Retina (tissue), 1 donor: ENCODE measurements at regions not wholly inside any gene's neighbourhood (a gene's known extent, or its start where the extent isn't known, plus 50 kb on each side); places are given as distances from the start of the nearest gene placed in this dataset.
"Not testable (repeated sequence)": the region's sequence is repeated elsewhere in the genome, so short reads cannot be mapped to it uniquely, and the experiment has no call there.

Experiments
- DNase-seq: peaks from one replicate; pipeline ENCODE4 v3.0.0-alpha.2; 2016

GRCh38 chr1:60802884-60803283 lies 279.5 kb upstream of the NFIA start:
- DNase-seq = no peak

- DNase-seq = no peak
Measured at GRCh38 chr1:60797351-60797750, 285.0 kb upstream of the NFIA start.

GRCh38 chr1:60791226-60791625 lies 291.1 kb upstream of the NFIA start:
- no peak for DNase-seq

DNA sequence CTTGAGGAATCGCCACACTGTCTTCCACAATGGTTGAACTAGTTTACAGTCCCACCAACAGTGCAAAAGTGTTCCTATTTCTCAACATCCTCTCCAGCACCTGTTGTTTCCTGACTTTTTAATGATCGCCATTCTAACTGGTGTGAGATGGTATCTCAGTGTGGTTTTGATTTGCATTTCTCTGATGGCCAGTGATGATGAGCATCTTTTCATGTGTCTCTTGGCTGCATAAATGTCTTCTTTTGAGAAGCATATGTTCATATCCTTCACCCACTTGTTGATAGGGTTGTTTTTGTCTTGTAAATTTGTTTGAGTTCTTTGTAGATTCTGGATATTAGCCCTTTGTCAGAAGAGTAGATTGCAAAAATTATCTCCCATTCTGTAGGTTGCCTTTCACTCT lies 309.3 kb upstream of the NFIA start:
- not testable (repeated sequence) for DNase-seq

GRCh38 chr1:60769082-60769481 lies 313.3 kb upstream of the NFIA start:
- no peak for DNase-seq

DNA sequence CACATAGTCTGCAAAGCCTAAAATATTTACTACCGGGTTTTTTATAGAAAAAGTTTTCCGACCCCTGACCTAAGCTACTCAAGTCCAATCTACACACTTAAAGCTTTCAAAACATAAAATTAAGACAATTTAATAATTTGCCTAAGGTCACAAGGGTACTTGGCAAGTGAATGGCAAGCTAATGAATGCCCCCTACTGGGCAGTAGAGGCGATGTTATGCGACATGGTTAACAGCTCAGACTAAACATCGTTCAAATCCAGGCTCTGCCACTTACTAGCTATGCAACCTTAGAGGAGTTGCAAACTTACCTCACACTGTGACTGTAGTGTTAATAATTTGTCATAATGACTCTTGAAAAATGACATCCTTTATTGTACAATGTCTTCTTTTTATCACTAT lies 317.2 kb upstream of the NFIA start:
- no peak for DNase-seq

DNA sequence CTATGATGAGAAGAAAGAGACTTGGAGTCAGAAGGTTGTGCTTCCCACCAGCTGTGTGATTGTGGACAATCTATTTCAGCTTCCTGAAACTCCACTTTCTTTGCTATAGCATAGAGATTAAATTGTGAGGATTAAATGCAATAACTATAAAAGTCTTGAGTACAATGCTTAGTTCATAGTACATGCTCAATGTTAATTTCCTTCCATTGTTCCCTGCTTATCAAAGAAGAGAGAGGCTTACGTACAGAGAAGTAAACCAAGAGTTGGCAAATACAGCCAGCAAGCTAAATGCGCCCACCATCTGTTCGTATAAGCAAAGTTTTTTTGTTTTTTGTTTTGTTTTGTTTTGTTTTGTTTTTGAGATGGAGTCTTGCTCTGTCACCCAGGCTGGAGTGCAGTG lies 317.9 kb upstream of the NFIA start:
- no peak for DNase-seq

DNA sequence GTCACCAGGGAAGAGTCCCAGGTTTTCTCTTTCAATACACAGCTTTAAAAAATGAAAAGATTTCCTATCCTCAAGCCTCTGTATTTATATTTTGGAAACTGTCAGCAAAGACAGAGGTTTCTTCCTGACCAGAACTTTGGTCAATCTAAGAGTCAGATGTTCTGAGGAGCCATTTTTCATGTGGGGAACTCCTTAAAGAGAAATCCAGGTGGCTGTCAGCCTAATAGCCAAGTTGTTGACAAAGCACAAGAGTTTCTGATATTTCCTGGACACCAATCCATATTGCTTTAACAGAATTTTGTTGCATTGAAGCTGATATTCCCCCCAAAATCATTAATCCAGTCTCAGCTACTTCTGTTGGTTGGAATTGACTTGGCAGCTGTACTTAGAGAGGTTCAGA lies 318.6 kb upstream of the NFIA start:
- no peak for DNase-seq

DNA sequence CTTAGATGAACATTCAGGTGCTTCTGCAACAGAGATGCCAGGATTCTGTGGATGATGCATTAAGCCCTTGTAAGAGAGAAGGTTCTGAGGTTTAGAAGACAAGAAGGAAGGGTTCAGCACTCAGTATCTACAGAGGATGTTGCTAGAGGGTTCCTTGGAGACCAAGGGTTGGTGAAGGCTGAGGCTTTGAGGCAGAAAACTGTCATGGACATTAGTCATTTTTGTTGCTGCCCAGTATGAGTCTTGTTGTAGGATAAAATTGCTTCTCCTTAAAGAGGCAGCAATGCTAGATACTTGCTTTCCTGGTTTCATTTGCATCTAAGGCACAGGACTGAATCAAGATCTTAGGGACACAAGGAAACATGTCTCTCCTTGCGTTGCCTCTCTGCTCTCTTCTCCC lies 319.4 kb upstream of the NFIA start:
- no peak for DNase-seq

DNA sequence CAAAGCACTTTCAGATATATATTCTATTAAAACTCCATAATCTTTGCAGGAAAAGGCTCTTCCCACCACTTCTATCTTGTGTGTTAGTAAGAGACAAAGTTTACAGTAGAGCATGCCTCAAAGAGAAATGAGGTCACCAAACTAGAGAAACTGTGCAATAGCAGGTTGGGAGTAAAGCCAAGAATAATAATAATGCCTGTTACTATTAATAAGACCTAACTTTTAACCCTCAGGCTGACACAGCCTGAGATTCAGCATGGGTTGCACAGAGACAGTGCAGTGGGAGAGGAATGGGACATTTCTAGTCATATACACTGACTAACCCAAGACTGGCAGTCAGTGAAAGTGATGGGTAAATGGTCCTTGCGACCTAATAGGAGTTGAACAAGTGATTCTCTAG lies 320.2 kb upstream of the NFIA start:
- no peak for DNase-seq

GRCh38 chr1:60759291-60759690 lies 323.1 kb upstream of the NFIA start:
- no peak for DNase-seq

GRCh38 chr1:60757485-60757884 lies 324.9 kb upstream of the NFIA start:
- DNase-seq = no peak

DNA sequence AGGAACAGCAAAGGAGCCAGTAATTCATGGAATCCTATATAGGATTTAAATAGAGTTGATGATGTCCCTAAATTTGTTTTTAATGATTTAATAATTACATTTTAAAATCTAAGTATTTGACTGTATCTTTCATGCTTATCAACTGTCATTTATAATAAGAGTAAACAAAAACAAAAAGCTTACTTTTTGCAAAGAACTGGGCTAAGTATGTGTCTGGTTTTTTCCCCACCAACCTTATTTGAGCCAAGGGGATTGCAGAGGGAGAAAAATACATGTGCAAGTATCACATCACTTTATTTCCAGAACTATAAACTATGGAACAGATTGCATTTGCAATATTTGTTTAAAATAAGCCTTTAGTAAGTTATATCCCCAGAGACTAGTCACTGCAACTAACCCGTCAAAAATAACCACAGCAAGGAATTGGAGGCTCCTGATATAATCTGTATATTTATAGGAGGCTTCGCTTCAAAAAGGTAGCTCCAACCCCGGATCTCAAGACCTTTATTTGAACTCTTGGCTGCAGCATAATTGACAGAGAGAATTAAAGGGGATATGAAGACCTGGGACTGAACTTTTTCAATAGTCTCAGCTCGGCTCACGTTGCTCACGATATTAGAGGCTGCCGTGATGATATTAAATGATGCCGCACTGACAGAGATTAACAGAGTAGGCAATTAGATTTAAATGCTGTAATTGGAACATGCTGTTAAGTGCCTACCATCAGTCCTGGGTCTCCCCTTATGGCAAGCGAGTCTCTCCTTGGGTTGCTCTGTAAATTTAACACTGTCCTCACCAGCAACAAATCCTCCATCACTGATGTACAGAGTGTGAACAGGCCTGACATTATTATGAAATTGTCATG lies 329.1 kb upstream of the NFIA start:
- no peak for DNase-seq

GRCh38 chr1:60751306-60751705 lies 331.1 kb upstream of the NFIA start:
- DNase-seq = no peak

DNA sequence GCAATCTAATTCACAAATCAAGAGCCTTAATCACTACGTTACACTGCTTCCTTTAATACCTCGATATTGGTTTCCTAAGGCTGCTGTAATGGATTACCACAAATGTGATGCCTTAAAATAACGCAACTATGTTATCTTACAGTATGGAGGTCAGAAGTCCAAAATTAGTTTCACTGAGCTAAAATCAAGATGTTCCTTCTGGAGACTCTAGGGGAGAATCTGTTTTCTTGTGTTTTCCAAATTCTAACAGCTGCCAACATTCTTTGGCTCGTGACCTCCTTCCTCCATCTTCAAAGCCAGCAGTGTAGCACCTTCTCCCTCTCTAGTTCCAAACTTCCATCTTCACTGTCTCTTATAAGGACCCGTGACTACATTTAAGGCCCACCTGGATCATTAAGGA lies 335.0 kb upstream of the NFIA start:
- DNase-seq = no peak

GRCh38 chr1:60746278-60746791 lies 336.0 kb upstream of the NFIA start:
- peak; percentile 62 for DNase-seq

DNA sequence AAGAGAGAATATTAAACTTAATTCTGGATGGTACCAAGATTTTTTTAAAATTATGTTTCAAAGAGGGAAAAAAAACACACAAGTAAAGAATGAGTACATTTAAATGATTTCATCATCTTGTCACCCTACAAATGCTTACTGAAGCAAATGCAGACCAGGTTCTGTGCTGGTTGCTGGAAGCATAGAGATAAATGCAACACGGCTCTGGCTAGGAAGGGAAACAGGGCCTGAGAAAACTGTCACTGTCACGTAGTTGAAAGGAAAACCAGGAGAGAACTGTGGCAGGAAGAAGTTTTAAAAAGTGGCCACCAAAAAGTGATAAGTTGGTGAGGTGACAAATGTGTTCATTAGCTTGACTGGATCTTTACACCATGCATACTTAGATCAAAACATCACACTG lies 336.9 kb upstream of the NFIA start:
- DNase-seq = peak; percentile 28

- DNase-seq = no peak
Measured at GRCh38 chr1:60742339-60742738, 340.0 kb upstream of the NFIA start.

- DNase-seq = no peak
Measured at GRCh38 chr1:60740154-60740553, 342.2 kb upstream of the NFIA start.

GRCh38 chr1:60739729-60740128 lies 342.6 kb upstream of the NFIA start:
- no peak for DNase-seq

DNA sequence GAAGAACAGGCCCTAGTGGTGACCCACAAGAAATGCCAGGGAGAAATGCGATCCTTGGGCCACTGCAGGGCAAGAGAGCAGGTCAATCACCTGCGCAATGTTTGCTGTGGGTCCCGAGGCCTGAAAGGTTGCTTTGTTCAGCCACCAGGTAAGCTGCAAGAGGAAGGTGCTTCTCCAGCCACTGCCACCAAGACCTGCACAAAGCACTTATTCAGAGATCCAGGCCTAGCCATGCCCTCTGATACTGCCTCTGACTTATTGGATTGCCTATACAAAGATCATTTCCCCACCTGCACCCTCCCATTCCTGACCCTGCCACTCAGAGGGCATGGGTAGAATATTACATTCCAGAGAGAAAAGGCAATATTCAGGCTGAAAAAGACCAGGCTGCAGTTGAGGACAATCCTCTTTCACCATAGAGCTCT lies 349.4 kb upstream of the NFIA start:
- DNase-seq = no peak

DNA sequence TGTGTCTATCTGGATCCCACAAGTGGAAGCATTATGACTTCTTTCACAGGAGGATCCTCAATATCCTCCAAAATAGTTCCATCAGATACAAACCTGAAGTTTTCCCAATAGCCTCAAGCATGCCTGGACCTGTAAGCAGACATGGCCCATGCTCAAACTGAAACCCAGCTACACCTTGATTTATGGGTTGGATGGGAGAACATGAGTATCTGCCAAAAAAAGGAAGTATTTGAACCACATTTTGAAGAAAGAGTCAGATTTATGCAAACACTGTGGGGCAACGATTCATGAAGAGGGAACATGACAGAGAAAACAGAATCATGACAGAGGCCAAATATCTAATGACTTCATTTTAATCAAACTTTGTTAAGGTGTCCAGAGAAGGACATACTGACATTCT lies 351.0 kb upstream of the NFIA start:
- DNase-seq = no peak

DNA sequence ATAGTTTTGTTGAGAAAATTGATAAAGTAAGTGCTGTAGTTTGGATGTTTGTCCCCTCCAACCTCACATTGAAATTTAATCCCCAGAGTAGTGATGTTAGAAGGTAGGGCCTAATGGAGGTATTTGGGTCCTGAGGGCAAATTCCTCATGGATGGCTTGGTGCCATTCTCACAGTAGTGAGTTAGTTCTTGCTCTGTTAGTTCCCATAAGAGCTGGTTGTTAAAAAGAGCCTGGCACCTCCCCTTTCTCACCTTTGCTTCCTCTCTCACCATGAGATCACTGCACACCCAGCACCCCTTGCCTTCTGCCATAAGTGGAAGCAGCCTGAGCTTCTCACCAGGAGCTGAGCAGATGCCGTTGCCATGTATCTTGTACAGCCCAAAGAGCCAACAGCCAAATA lies 354.8 kb upstream of the NFIA start:
- no peak for DNase-seq

GRCh38 chr1:60716472-60716871 lies 365.9 kb upstream of the NFIA start:
- no peak for DNase-seq

DNA sequence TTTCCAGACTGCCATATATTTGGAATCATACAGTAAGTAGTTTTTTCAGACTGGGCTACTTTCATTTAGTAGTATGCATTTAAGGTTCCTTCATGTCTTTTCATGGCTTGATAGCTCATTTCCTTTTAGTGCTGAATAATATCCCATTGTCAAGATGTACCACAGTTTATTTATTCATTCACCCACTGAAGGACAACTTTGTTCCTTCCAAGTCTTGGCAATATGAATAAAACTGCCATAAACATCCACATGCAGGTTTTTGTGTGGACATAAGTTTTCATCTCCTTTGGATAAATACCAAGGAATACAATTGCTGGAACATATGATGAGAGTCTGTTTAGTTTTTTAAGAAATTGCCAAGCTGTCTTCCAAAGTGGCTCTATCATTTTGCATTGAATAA lies 366.4 kb upstream of the NFIA start:
- no peak for DNase-seq
